GM19239 (cell line): ENCODE measurements at regions not wholly inside any gene's neighbourhood (a gene's known extent, or its start where the extent isn't known, plus 50 kb on each side); places are given as distances from the start of the nearest gene placed in this dataset.
A peak's percentile ranks its signal among the peaks of the same experiment; 100 is the strongest.
"Not testable (repeated sequence)": the region's sequence is repeated elsewhere in the genome, so short reads cannot be mapped to it uniquely, and the experiment has no call there.

Experiments used
- DNase-seq: peaks from one replicate; pipeline ENCODE4 v3.0.0; 2011; ENCODE audit warnings: low spot score; ENCODE audit not compliant: insufficient read length
- FAIRE-seq: peaks from 2 replicates; lab custom pipeline; 2011; peaks lifted over from hg19 to GRCh38; lab: Jason Lieb, UNC

DNA sequence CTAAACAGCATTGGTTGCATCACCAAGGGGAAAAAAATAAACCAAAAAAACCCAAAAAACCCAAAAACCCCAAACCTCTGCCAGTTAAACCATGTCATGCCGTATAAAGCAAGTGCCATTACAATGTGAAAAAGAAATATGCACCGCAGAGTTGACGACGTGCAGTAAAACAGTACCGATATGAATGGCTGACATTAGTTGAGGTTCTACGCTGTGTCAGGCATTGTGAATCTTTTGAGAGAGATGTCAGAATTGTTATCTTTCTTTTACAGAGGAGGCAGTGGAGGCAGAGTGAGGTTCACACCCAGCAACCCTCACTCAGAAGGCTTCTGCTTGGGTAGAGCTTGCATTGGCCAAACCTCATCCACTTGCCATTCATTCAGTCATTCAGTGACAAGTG lies 306.5 kb upstream of the PLGLB2 start:
- DNase-seq, FAIRE-seq: not testable (repeated sequence)

DNA sequence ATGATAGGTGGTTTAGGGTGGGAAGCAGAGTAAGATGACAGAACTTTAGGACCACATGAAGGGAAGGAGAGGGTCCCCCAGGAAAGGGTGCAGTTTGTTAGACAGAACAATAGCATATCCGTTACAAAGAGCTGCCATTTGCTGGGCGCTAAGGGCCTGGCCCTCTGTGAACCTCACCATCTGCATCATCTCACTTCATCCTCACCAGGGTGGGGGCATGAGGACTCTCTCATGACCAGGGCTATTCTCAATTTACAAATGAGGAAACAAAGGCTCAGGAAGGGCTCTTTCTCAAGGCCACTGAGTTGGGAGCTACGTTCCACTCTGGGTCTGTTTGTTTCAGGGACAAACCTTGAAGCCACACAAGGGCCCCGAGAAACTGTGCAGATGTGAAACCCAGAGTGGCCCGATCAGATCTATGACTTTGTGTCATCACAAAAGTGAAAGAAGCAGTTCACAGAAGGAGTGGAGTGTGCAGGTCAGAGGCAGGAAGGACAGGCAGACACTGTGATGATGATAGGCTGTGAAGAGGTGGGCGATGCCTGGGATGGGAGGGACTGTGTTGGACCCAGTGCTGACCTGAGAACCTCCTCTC lies 304.8 kb upstream of the PLGLB2 start:
- peak; percentile 47 for FAIRE-seq
- not testable (repeated sequence) for DNase-seq

DNA sequence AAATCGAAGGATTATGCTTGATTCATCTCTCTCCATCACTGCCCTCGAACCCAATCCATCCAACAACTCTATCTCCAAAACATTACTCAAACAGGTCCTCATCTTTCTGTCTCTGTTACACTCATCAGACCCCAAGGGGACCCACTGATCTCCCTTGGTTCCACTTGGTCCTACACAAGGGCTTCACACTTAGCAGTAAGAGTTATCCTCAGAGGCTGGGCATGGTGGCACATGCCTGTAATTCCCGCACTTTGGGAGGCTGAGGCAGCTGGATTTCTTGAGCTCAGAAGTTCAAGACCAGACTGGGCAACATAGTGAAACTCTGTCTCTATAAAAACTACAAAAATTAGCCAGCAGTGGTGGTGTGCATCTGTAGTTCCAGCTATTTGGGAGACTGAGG lies 302.9 kb upstream of the PLGLB2 start:
- not testable (repeated sequence) for DNase-seq, FAIRE-seq

DNA sequence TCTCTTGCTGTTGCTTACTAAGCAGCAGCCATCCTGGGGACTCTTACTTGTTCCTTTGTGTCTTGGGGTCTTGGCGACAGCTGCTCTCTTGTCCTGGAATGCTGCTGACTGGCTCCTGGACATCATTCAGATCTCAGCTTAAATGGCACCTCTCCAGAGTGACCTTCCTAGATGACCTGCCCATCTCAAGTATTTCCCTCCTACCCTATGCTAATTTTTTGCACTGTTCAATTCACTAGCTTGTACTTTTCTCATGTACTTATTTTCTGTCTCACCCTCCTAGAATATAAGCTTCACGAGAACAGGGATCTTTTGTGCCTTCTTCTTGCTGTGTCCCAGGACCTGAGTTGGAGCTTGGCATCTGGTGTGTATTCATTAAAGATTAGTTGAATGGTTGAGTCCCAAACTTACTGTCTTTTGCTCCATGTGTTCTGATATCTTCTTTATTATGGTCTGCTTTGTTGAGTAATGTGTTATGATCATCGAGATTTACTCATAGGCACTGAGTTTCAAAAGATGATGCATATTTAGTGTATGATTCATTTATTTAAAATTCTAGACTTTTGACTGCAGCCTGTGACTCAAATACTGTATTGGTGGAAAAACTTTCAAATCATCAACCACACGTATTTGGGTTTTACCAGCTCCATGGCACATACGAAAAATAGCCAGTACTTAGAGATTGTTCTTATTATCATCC lies 302.1 kb upstream of the PLGLB2 start:
- not testable (repeated sequence) for DNase-seq, FAIRE-seq

DNA sequence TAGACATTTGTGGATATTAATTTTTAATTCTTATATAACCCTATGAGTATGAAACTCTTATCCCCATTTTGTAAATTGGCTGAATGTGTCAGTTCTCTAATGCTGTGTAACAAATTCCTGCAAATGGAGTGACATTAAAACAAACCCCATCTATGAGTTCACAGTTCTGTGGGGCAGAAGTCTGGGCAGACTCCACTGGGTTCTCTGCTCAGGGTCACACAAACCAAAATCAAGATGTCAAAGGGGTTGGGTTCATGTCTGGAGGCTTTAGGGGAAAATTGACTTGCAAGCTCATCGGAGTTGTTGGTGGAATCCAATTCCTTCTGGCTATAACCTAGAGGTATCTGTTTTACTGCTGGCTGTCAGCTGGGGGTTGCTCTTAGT lies 301.6 kb upstream of the PLGLB2 start:
- DNase-seq, FAIRE-seq: not testable (repeated sequence)

DNA sequence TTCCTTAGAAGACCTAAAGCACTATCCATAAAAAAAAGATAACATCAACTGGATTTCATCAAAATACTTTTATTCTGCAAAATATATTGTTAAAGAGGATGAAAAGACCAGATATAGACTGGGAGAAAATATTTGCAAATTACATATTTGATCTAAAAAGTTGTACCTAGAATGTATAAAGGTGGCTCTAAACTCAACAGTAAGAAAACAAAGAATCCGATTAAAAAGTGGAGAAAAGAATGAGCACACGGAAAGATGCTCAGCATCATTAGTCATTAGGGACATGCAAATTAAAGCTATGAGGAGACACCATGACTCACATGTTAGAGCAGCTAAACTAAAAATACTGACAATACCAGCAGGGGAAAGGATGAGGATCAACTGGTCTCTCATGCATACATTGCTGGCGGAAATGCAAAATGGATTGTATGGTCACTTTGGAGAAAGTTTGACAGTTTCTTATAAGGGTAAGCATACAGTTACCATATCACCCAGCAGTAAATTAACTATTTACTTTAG lies 298.4 kb upstream of the PLGLB2 start:
- not testable (repeated sequence) for DNase-seq, FAIRE-seq

DNA sequence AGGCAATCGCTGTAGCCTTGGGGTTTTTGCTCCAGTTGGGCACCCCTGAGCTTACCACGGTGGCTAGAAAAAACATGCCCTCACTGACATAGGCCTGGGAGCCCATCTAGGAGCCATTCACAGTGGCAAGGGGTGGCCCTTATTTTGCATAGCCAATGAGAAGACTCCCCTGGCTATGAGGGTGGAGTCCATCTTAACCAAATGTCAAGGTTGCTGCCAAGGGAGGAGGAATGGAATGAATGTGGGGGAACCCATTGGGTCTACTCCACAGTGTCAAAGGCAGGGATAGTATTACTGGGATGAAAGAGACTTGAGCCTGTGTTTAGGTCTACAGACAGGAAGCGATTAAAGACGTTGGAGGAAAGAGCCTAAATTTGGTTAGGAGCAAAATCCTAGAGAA lies 295.7 kb upstream of the PLGLB2 start:
- FAIRE-seq, result not testable (repeated sequence)

DNA sequence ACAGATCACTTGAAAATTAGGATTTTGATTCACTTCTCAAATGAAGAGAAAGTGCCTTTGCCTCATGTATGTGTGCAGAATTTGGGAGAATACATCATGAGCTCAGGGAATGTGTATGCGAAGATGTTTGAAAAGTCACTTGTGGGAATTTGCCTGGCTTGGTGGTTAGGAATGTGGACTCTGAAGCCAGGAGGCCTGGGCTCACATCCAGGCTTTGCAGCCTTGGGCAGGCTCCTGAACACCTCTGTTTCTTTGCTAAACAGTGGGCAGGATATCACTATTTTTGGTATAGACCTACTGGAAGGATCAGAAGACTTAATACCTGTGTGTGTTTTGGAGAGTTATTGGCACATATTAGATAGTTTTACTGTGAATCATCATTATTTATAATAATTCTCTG lies 295.0 kb upstream of the PLGLB2 start:
- not testable (repeated sequence) for DNase-seq

More for the DNA sequence above, 295.7 kb upstream of the PLGLB2 start:
- DNase-seq, result not testable (repeated sequence)

DNA sequence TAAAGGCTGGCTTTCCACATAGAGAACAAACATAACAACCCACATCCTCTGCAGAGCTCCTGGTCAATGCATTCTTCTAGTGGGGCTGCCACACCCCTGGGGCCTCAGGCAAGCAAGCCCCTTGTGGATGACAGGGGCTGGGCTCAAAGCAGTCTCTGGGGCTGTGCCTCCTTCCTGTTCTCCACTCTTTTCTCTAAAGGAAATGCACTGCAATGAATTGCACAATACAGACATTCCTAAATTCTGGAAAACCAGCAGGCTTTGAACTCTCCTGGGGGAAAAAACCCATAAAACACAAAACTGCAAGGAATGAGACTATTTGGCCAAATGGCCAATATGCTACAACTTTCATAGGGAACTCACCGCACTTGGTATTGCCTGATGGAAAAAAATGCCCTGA lies 293.9 kb upstream of the PLGLB2 start:
- not testable (repeated sequence) for FAIRE-seq, DNase-seq

More for the DNA sequence above, 295.0 kb upstream of the PLGLB2 start:
- FAIRE-seq, result not testable (repeated sequence)

DNA sequence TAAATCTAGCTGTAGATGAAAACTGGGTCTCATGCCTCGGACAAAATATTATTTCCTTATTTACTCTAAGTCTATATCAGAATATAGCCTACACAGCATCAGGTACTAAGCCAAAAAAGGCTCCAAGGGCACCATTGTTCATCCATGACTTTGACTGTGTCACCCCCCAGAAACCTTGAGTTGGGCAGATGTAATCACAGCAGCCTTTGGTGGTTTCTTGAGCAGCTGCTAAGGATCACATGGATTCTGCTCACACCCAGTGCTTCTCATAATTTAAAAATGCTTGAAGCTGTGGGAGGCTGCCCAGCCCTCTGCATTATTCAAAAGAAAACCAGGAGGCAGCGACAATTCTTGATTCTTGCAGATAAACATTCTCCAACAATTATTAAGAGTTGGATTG lies 293.5 kb upstream of the PLGLB2 start:
- not testable (repeated sequence) for DNase-seq, FAIRE-seq

DNA sequence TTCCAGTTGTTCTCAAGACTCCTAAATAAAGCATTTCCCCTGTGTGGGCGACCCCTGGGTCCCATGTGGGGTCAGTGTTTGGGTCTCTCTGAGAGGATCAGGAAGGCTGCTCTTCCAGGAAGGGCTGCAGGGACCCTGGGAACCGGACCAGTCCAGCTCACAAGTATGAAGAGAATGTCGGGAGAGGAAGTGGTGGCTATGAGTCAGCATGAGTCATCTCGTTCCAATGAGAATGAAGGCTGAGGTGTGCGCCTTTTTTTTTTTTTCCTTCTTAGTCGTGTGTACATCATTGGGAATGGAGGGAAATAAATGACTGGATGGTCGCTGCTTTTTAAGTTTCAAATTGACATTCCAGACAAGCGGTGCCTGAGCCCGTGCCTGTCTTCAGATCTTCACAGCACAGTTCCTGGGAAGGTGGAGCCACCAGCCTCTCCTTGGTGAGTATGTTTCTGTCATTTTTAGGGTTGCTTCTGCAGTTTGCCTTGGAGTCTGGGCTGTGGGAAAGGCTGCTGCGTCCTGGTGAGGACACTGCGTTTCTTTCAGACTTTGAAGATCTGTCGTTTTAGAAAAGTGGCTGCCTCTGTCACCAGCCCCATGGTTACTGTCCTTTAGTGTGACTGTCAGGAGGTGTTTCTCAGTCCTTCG lies 292.6 kb upstream of the PLGLB2 start:
- DNase-seq, result not testable (repeated sequence)
- peak; percentile 64 for FAIRE-seq

DNA sequence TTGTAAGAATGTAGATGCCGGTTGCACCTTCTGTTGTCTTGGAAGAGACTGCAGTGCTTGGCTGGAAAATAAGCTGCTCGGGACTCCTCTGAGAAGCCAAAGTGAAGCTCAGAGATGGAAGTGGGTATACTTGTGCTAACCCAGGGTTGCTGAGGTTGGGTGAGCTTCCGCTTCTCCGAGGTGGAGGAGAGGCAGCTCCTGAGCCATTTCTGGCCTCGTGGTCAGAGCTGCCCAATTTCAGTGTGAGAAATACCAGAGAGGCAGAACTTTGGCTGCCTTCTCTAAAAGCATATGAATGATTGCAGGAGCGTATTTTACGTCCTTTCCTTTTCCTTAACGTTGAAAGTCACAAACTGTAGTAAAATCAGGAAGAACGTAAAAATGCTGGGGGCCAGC lies 292.0 kb upstream of the PLGLB2 start:
- peak; percentile 57 for FAIRE-seq
- not testable (repeated sequence) for DNase-seq

DNA sequence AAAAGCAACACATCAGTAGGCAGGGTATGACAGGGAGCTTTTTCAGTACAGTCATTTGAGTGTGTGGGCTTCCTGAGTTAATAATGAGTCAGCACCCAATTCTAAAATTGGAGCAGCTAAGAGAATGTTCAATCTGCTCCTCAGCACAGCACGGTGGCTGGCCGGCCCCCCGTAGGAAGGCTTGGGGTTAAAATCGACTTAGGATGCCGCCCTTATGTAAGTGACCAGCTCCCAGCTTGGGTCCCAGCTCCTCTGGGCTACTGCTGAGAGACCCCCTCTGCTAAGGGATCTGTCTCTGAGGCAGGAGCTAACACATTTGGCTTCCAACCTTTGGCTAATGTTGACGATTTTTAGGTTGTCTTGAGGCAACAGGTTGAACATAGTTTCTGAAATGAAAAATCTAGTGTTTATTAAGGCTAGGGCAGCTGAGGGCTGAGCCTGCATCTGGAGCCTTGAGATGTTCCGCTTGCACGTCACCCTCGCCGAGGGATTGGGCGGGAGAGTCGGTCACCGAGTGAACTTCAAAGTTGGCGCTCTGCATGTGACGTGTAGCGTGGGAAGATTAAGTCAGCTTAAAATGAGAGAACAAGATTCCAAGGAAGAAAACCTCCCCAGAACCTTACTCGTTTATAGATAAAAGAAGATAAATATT lies 291.3 kb upstream of the PLGLB2 start:
- not testable (repeated sequence) for FAIRE-seq, DNase-seq

DNA sequence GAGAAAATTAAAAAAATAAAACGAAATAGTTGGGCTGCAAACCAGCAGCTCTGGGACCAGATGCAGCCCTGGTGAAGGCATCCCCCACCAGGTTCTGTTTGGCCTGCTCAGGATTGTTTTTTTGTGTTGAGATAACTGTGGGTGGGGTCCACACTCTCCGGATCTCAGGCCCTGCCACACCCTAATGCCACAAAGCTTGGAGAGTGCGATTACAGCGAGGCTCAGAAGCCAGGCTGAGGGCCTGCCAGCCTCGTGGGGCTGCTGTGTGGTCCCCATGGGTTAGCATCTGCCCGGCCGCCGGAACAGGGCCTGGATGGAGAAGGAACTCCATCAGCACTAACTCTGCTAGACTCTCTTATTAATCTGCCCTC lies 290.8 kb upstream of the PLGLB2 start:
- not testable (repeated sequence) for FAIRE-seq, DNase-seq

DNA sequence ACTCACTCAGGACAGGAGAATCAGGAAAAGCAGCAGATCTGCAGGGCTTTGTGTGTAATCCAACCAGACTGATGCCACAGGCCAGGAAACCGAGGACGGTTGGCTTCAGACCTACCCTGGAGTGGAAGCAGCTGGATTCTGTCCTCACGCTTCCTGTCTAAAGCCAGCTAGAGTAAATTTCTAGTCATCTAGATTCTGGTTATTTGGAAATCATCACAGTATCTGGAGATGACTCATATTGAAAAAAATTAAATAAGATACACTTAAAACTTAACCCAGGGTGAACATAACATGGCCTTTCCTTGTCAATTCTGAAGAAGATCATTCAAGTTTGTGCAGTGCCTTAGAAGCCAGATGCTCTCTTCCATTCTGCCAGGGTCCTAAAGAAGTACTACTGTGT lies 288.9 kb upstream of the PLGLB2 start:
- FAIRE-seq, DNase-seq: not testable (repeated sequence)

DNA sequence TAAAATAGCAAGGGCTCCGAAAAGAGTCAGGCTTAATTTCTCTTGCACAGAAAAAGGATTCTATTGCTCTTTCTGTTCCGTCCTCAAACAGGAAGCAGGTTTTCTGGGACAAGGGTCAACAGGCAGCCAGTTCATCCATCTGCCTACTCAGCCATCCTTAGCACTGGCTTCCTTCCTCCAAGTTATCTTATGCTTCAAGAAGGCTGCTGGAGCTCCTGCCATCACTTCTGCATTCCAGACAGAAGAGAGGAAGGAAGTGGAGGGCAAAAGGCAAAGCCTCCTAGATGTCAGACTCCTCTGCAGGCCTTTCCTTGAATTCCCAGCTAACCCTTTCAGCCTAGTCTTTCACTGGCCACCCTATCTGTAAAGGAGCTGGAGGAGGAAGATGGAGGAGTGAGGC lies 287.8 kb upstream of the PLGLB2 start:
- not testable (repeated sequence) for DNase-seq, FAIRE-seq

DNA sequence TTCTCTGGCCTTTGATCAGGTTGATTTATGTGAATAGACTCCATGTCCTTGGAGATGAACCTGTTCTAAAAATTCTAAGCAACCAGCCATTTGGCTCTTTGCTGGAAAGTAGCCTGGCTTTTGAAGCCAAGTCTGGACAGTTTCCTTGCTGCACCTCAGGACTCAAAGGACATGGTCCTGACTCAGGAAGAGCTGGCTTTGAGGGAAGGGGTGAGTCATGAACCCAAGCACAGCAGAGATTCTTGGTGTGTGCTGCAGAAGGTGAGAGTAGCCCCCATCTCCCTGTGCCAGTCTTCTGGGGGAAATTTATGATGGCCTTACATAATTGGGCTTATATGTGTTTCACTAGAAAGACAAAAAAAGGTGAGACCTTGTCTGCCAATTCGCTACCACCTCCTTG lies 287.2 kb upstream of the PLGLB2 start:
- not testable (repeated sequence) for FAIRE-seq, DNase-seq

DNA sequence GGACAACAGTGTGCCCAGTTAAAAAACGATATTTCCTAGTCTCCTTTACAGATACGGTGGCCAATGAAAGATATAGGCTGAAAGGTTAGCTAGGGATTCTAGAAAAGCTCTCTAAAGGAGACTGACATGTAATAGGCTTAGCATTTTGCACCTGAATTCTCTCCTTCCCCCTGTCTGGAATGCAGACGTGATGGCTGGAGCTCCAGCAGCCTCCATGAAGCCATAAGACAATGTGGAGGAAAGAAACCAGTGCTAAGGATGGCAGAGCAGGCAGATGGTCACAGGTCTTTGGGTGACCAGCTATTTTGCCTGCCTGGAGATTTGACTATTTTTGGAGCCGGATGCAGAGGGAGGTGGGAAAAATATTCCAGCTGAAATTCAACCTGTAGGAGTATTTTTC lies 286.2 kb upstream of the PLGLB2 start:
- not testable (repeated sequence) for FAIRE-seq, DNase-seq

DNA sequence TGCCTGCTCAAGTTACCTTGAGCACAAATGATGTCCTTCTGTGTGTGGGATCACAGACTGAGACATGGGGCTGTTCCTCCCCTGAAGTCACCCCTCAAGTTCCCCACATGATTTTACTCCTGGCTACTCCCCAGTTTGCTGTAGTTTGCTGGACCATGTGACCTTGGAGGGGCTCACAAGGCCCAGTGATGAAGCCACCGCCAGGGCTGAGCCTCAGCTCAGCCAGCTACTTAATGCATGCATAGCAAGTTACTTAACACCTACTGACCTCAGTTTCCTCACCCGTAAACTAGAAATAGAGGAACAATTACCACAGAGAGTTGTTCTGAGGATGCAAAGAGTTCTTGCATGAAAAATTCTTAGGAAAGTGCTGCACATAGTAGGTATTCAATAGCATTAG lies 283.7 kb upstream of the PLGLB2 start:
- FAIRE-seq, result not testable (repeated sequence)

DNA sequence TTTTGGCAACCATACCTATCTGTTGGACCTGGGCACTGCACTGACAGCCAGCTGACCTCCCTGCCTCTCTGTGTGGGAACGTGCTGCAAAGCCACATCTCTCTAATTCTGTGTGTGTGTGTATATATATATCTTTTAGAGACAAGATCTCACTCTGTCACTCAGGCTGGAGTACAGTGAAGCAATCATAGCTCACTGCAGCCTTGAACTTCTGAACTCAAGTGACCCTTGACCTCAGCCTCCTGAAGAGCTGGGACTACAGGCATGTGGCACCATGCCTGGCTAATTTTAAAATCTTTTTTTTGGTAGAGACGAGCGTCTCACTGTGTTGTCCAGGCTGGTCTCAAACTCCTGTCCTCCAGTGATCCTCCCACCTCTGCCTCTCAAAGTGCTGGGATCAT lies 282.2 kb upstream of the PLGLB2 start:
- not testable (repeated sequence) for DNase-seq, FAIRE-seq

More for the DNA sequence above, 283.7 kb upstream of the PLGLB2 start:
- DNase-seq, result not testable (repeated sequence)
